ENCODE measurements at regions not wholly inside any gene's neighbourhood (a gene's known extent, or its start where the extent isn't known, plus 50 kb on each side); places are given as distances from the start of the nearest gene placed in this dataset.
A peak's percentile ranks its signal among the peaks of the same experiment; 100 is the strongest.

DNA sequence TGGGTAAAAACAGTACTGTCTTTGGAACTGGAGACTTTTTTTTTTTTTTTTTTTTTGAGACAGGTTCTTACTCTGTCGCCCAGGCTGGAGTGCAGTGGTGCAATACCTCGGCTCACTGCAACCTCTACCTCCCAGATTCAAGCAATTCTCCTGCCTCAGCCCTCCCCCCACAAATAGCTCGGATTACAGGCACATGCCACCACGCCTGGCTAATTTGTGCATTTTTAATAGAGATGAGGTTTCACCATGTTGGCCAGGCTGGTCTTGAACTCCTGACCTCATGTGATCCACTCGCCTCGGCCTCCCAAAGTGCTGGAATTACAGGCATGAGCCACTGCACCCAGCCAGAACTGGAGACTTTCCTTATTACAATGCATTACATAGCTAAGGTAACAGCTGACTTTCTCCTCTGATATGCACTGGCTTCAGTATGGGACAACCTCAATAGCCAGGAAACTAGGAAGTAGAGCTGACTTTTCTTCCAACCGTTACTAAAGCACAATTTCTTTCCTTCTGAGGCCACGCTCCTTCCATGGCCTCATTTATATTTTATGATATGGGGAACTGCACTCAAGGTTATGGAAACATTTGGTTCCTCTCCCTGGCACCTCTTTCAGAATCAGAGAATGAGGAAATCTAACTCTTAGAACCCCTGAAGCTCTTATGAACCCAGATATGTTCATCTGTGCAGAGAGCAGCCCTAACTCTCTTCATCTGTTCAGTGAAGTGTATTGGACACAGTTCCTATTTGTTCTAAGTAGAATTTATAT, 53.5 kb upstream of the FAM9B start:
- in situ Hi-C loops (cut with HindIII; ENCODE audit: low pct_unique_long_range_greater_than_20kb, low sequenced_read_pairs): no loop called here
- no peak for DNase-seq (ENCODE audit: low read depth, low spot score)

DNA sequence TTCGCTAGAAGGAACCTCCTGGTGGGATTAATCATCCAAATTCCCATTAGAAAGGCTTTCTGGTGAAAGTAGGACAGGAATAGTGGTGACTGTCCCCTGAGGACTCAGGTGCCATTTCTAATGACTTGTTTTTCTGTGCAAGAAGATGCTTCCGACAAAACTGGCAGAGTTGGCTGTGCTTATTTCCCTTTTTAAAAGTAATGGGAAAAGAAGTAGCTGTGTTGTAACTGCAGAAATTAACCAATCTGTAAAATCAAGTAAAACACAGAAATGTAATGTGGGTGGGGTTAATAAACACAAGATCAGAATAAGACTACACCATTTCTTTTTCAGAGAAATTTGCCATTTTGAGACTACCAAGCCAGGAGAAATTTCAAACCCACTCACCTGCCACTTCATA, 55.0 kb upstream of the FAM9B start:
- in situ Hi-C loops (cut with HindIII; ENCODE audit: low pct_unique_long_range_greater_than_20kb, low sequenced_read_pairs): no loop called here
- no peak for DNase-seq (ENCODE audit: low read depth, low spot score)

DNA sequence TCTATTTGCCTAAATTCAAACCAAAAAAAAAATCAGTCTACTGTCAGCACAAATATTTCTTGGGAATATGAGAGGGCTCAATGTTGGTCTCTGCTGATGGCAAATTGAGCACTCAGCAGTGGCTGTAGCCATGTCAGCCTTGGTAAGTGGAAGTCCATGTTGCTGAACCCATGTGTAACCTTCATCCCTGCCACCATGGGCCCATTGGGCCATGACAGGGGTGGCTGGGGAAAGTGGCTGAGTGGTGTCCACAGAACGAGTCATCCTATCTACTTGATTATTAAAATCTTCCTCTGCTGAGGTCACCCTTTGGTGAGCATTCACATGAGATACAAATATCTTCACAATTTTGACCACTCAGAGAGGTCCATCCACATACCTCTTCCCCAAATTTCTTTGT, 56.8 kb upstream of the FAM9B start:
- no peak for DNase-seq (ENCODE audit: low read depth, low spot score)
- in situ Hi-C loops (cut with HindIII; ENCODE audit: low pct_unique_long_range_greater_than_20kb, low sequenced_read_pairs): no loop called here

DNA sequence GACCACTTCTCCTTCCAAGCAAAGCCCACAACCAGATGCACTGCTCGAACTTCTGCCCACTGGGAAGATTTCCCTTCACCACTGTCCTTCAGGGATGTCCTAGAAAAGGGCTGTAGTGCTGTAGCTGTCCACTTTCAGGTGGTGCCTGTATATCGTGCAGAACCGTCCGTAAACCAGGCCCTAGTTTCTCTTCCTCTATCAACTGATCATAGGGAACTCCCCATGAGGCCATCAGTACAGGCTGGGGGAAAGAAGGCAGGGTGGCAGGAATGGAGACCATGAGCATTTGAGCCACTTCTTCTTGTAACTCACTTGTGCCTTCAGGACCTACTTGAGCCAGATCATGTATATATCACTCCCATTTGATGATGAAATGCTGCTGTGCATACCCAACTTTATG, 57.3 kb upstream of the FAM9B start:
- DNase-seq (ENCODE audit: low read depth, low spot score): no peak
- in situ Hi-C loops (cut with HindIII; ENCODE audit: low pct_unique_long_range_greater_than_20kb, low sequenced_read_pairs): no loop called here

DNA sequence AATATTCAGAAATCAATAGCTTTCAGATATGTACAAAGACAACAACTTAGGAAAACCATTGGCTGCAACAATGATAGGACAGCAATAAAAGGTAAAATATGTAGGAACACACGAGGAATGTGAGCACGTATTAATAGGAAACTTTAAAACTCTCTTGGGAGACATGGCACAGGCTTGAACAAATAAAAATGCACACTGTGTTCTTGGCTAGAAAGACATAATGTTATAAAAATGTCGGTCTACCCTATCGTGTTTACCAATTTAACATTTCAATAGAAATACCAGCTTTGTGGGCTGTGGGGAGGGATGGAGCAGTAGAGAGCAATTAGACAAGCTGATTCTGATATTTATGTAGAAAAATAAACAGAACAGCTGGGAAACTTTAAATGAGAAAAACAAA, 69.0 kb upstream of the FAM9B start:
- in situ Hi-C loops (cut with HindIII; ENCODE audit: low pct_unique_long_range_greater_than_20kb, low sequenced_read_pairs): no loop called here
- no peak for DNase-seq (ENCODE audit: low read depth, low spot score)

DNA sequence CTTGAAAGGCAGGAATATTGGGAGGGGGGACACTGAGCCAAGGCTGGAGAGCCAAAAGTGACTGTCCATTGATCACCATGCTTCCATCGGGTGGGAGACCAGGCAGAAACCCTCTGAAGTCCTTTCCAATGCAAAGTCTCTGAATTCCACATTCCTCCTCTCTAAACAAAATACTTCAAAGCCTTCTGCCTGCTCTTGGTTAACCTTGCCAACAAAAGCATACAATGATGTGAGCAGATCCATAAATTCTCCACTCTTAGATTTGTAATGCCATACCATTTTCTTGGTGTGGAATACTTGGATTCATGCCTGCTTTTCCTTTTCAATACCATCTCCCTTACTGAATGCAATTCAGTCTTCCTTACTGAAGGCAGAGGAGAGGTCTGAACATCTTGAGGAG, 74.1 kb upstream of the FAM9B start:
- no peak for DNase-seq (ENCODE audit: low read depth, low spot score)
- in situ Hi-C loops (cut with HindIII; ENCODE audit: low pct_unique_long_range_greater_than_20kb, low sequenced_read_pairs): no loop called here

DNA sequence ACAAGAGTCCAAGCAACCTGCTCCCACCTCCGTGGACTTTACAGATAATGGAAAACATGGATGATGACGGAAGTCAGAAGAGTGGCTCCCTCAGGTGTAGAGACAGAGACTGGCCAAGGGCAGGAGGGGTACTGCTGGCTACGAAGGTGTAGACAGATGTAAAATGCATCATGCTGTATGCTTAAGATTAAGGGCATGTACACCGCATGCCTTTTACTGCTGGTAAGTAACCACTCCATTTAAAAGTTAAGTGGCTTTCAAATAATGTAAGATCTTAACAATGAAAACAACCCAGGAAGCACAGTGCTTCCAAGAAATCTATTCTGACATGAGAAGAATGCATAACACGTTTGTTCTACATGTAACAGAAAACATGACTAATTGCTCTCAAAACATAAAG, 76.9 kb upstream of the FAM9B start:
- no peak for DNase-seq (ENCODE audit: low read depth, low spot score)
- in situ Hi-C loops (cut with HindIII; ENCODE audit: low pct_unique_long_range_greater_than_20kb, low sequenced_read_pairs): no loop called here

DNA sequence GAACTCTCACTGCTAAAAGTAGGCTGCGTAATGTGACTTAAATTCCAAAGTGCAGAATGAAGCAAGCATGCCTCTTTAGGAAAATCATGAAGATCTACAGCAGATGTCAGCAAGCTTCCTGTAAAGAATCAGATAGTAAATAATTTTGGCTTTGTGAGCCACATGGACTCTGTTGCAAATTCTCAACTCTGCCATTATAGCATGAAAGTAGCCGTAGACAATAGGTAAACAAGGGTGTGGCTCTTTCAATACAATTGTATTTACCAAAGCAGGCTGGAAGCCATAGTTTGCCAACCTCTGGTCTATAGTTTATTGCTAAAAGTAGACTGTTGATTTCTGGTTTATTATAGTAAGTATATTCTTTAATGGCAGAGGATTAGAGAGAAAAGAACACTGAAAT, 80.3 kb upstream of the FAM9B start:
- in situ Hi-C loops (cut with HindIII; ENCODE audit: low pct_unique_long_range_greater_than_20kb, low sequenced_read_pairs): no loop called here
- DNase-seq (ENCODE audit: low read depth, low spot score): no peak

DNA sequence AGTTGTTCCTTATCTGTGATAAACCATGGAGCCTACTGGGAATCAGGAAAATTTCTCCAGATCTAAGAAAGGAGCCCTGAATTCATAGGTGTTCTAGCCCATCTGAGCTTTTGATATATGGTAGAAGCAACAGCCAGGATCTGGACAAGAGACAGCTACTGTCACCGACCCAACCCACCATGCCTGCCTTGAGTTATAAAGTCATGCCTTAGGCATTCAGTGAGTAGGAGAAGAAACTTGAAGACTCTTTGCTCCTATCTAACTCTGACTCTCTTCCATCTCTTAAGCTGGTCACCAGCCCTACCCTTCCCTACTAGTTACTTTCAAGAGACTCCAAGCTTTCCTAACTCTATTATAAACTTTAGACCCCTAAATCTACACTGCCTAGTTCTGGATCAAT, 83.9 kb upstream of the FAM9B start:
- no peak for DNase-seq (ENCODE audit: low read depth, low spot score)

DNA sequence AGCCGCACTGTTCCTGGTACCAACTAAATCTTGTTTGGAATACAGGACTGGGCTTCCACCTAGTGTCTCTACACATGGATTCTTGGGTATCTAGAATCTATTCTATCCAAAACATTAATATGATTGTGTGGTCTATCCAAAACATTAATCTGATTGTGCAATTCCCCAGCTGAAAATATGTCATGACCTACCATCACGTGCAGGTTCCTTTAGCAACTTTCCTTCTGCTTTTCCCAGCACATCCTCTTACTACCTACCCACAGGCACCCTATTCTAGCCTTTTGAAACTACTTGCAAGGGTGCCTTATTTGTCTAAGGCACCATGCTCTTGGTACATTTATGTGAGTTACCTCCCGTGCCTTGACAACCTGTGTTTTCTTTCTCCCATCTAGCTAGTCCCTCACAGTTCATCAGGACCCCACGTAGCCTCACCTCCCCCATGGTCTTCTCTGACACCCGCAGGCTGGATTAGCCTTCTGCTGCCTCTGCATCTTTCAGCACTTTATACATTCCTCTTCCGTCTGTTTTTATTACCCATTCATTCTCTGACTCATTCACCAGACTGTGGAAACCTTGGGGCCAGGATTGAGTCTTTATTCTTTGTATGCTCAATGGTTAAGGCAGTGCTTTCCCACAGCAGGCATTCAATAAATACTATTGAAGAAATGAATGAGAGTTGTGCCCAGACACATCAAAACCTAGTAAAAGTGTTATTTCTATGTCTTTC, 88.8 kb upstream of the FAM9B start:
- in situ Hi-C loops (cut with HindIII; ENCODE audit: low pct_unique_long_range_greater_than_20kb, low sequenced_read_pairs): no loop called here
- peak; percentile 9 for DNase-seq (ENCODE audit: low read depth, low spot score)

More for the DNA sequence above, 83.9 kb upstream of the FAM9B start:
- in situ Hi-C loops (cut with HindIII; ENCODE audit: low pct_unique_long_range_greater_than_20kb, low sequenced_read_pairs): no loop called here

DNA sequence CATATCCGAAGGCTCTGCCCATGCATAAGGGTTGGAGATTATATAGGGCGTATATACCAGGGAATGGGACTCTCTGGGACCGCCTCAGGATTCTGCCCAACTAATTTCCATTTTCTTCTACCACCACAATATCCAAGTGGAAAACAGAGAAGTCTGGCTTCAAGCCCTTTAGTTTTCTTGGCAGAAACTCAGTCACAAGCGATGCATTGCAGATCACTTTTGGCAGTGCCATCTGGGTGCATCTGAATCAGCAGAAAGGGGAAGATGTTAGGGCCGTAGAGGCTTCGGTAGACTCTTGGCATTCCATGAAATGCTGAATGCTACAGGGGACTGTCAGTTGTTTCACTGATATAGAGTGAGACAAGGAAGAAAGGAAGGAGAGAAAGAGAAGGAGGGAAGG, 94.1 kb upstream of the FAM9B start:
- no peak for DNase-seq (ENCODE audit: low read depth, low spot score)
- in situ Hi-C loops (cut with HindIII; ENCODE audit: low pct_unique_long_range_greater_than_20kb, low sequenced_read_pairs): no loop called here

DNA sequence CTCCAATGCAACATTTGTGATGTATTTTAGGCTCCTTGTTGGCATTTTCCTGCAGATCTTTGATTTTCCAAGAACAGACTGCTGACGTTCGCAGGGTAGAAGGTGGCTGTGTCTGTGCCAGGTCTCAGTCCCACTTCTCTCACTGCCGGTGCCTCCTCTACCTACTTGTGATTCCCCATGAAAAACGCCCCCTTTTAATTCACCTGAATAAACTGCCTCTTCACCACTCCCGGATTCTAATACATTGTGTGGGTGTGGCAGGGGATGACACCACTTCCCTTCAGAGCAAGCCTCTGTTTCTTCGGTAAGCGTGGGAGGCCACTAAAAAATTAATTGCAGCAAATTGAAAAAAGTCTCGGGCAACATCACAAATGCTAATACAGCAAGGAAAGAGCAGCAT, 96.1 kb upstream of the FAM9B start:
- in situ Hi-C loops (cut with HindIII; ENCODE audit: low pct_unique_long_range_greater_than_20kb, low sequenced_read_pairs): no loop called here
- DNase-seq (ENCODE audit: low read depth, low spot score): no peak

DNA sequence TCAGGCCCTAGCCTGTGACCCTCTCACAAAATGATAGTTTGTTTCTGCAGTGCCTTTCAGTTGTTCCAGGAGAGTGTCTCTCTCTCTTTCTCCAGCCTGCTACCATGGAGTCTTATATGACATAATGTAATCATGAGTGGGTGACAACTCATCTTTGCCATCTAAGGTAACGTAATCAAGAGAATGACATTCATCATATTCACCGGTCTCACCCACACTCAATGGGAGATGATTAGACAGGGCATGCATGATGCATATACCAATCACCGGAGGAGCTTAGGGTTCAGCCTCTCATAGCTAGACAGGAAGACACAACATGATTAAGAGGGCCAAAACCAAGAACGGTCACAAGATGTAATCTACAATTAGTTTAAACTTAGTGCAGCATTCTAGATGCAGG, 97.1 kb upstream of the FAM9B start:
- DNase-seq (ENCODE audit: low read depth, low spot score): no peak
- in situ Hi-C loops (cut with HindIII; ENCODE audit: low pct_unique_long_range_greater_than_20kb, low sequenced_read_pairs): no loop called here

DNA sequence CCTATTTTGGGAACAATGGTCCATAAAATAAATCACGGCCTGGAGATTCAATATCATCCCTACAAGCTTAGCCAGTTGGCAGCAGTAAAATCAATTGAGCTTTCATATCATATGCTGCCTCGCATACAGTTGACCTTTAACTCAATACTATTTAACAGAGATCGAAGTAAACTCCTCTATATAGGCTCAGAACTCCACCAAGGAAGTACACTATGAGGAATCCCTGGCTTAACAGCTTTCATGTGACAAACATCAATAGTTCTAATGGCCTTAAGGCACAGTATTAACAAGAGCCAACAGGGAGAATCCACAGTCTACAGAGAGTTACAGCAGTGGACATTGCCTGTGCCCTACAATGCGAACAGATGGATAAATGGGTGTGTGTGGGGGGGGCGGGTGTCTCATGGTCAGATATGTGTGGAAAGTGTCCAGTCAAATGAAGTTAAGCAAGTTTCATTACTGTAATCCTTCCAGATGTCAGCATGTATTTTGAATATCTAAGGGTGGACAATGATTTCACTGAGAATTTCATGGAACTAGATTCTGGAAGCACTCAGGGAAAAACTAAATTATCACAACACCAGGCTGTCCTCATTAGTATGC, 98.2 kb upstream of the FAM9B start:
- peak; percentile 70 for DNase-seq (ENCODE audit: low read depth, low spot score)
- in situ Hi-C loops (cut with HindIII; ENCODE audit: low pct_unique_long_range_greater_than_20kb, low sequenced_read_pairs): no loop called here

DNA sequence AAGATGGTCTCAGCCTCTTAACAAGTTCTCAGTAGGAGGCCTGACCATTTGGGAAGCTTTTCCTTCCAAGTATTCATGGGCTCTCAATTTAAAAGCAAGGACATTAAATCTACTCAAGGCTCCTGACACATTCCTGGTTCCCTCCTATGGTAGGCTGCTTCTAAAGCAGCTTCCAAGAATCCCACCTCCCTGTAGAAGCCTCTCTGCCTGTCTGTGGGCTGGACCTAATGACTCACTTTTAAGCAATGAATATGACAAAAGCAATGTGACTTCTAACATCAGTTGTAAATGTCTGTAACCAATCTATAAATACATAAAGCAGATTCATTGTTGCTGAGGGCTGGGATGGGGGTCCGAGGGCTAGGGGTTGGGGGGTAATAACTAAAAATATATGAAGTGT, 99.5 kb upstream of the FAM9B start:
- no peak for DNase-seq (ENCODE audit: low read depth, low spot score)
- in situ Hi-C loops (cut with HindIII; ENCODE audit: low pct_unique_long_range_greater_than_20kb, low sequenced_read_pairs): no loop called here

DNA sequence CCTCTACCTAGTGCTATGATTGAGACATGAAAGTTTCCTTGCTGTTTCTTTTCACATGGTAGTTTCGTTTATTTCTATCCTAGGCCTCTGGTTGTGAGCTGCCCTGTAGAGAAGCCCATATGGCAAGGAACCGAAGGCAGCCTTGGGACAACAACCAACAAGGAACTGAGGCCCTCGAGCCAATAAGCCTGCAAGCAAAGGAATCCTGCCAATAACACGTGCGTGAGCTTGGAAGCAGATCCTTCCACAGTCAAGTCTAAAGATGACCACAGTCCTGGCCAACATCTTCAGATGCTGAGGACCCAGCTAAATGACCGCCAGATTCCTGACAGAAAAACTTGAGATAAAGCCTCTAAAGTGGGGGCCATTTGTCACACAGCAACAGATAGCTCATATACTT, 100.4 kb upstream of the FAM9B start:
- in situ Hi-C loops (cut with HindIII; ENCODE audit: low pct_unique_long_range_greater_than_20kb, low sequenced_read_pairs): no loop called here
- no peak for DNase-seq (ENCODE audit: low read depth, low spot score)

DNA sequence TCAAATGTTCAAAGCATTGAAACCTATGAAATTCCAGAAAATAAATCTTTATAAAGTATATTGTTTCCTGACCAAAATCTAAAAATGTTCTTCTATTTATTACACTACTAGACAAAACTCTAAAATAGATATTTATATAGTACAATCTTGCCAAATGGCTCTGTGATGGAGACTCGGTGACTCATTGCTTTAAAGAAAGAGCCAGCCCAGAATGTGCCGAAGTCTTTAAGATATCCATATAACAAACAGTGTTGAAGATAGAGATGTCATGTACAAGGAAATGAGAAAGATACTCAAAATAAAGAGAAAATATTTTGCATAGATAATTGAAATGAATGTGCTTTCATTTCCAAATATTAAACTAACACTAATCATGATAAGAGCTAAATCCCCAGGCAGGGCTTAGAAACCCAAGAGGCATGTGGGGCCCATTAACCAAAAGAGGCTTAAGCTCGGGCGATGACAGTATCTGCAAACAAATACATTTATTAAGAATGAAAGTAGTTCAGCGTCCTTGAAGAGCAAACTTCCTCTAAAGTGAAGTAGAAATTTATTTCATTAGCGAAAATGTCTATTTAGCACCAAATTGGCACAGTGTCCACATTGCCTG, 102.1 kb upstream of the FAM9B start:
- no peak for DNase-seq (ENCODE audit: low read depth, low spot score)
- in situ Hi-C loops (cut with HindIII; ENCODE audit: low pct_unique_long_range_greater_than_20kb, low sequenced_read_pairs): no loop called here

DNA sequence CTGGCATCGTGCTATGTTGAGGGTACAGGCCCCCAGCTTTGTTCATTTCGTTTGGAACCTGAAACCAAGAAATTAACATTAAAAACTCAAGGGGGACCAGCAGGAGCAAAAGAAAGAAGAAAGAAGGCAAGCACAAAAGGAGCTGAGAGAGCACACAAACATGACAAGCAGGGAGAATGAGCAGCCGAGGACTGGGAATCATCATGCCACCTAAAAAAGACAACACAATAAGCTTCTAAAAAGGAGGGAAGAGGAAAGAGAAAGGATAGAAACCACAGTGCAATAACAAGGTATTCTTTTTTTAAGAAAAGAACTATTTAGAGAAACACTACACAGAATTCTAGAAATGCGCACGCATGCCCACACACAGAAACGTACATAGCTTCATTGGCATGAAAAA, 103.2 kb upstream of the FAM9B start:
- in situ Hi-C loops (cut with HindIII; ENCODE audit: low pct_unique_long_range_greater_than_20kb, low sequenced_read_pairs): no loop called here

DNA sequence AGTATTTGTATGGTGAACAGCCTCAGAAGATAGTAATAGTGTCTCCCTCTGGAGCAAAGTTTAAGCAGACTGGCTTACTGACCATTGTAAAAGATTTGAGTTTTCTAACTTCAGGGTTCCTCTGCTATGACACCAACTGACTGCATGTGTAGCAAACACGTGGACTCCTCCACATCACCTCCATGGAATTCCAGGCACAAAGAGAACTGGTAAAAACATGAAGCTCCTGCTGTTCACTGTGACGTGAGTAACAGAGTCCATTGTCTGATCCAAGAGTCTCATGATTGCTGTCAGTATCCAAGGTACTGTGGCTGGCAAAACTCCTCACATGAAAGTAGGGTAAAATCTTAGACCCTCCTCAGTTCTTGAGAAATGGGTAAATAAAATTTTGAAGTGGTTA, 107.6 kb upstream of the FAM9B start:
- in situ Hi-C loops (cut with HindIII; ENCODE audit: low pct_unique_long_range_greater_than_20kb, low sequenced_read_pairs): no loop called here

More for the DNA sequence above, 103.2 kb upstream of the FAM9B start:
- DNase-seq (ENCODE audit: low read depth, low spot score): no peak

More for the DNA sequence above, 107.6 kb upstream of the FAM9B start:
- peak; percentile 57 for DNase-seq (ENCODE audit: low read depth, low spot score)

Data from SK-MEL-5 (cell line).